Osteoblast (primary cell): ENCODE measurements at regions not wholly inside any gene's neighbourhood (a gene's known extent, or its start where the extent isn't known, plus 50 kb on each side); places are given as distances from the start of the nearest gene placed in this dataset.
"Not testable (repeated sequence)": the region's sequence is repeated elsewhere in the genome, so short reads cannot be mapped to it uniquely, and the experiment has no call there.

ENCODE experiments used
- DNase-seq: peaks from one replicate; pipeline ENCODE4 v3.0.0; 2011; ENCODE audit warnings: low spot score, mixed read lengths; ENCODE audit not compliant: insufficient read length; ENCODE audit errors: missing footprints
- H2AFZ ChIP-seq: 2 replicates; pipeline ENCODE4 v1.6.0; 2011; ENCODE audit warnings: mild to moderate bottlenecking, low read length
- H3K27ac ChIP-seq: 2 replicates; pipeline ENCODE4 v1.5.1; 2011; ENCODE audit warnings: mild to moderate bottlenecking, low read depth, low read length, moderate library complexity
- H3K27me3 ChIP-seq: 2 replicates; pipeline ENCODE4 v1.6.0; 2012; ENCODE audit warnings: mild to moderate bottlenecking, control low read depth, inconsistent platforms, low read length, moderate library complexity; ENCODE audit not compliant: insufficient read depth
- H3K36me3 ChIP-seq: 2 replicates; pipeline ENCODE4 v1.5.1; 2011; ENCODE audit warnings: mild to moderate bottlenecking, low read length, control low read depth, moderate library complexity; ENCODE audit not compliant: insufficient read depth
- H3K4me1 ChIP-seq: 2 replicates; pipeline ENCODE4 v1.5.1; 2011; ENCODE audit warnings: mild to moderate bottlenecking, low read length, control low read depth, moderate library complexity; ENCODE audit not compliant: insufficient read depth
- H3K4me2 ChIP-seq: 2 replicates; pipeline ENCODE4 v1.6.0; 2011; ENCODE audit warnings: mild to moderate bottlenecking, low read length; ENCODE audit not compliant: insufficient read depth
- H3K4me3 ChIP-seq: fragments of 200-600 bp; sonication (generic); 3 replicates; pipeline ENCODE4 v1.5.1; 2012; ENCODE audit warnings: mild to moderate bottlenecking, low read length, inconsistent platforms; ENCODE audit not compliant: insufficient read depth
- H3K79me2 ChIP-seq: 2 replicates; pipeline ENCODE4 v1.6.0; 2012; ENCODE audit warnings: mild to moderate bottlenecking, low read length, control low read depth, inconsistent platforms; ENCODE audit not compliant: insufficient read depth
- H3K9me3 ChIP-seq: 2 replicates; pipeline ENCODE4 v1.5.1; 2011; ENCODE audit warnings: low read depth, low read length, control low read depth
- H4K20me1 ChIP-seq: 2 replicates; pipeline ENCODE4 v1.6.0; 2012; ENCODE audit warnings: mild to moderate bottlenecking, low read length, control low read depth; ENCODE audit not compliant: insufficient read depth
- TF ChIP-seq, protein P1 (sequence below): IDR thresholded peaks from 2 replicates; pipeline ENCODE4 v1.5.1; 2011; ENCODE audit warnings: mild to moderate bottlenecking, low read depth, low read length, moderate library complexity; ENCODE audit errors: extremely low read depth

DNA sequence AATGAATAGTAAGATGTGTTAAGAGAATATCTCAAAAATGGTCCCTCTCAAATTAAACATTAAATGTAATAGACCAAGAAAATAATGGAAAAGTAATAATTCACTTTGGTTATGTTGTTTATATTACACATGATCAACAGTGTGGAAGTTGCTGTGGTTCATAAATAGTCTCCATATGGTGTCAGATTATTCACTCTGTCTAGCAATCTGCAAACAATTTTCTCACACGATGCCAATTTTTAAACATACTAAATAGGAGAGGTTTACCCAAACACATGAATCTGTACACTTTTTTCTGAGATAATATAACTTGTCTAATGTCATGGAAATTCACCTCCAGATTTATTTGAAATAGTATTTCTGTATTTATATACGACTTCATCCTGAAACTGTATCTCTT is 217.4 kb upstream of the FBXL7 start:
- DNase-seq: no peak
- Histone ChIP-seq H3K4me2 (no peak overlapping the region), H3K4me3 (no peak overlapping the region), H3K27me3 (no peaks in the 10 kb centered on the region), H3K27ac (no peak overlapping the region), H2AFZ (no peak overlapping the region), H3K36me3 (no peaks in the 10 kb centered on the region), H3K79me2 (no peaks in the 10 kb centered on the region), H3K9me3 (no peaks in the 10 kb centered on the region), H4K20me1 (no peaks in the 10 kb centered on the region), H3K4me1 (peaks cover 6% of the 10 kb centered on the region)
- TF ChIP-seq, protein P1, sequence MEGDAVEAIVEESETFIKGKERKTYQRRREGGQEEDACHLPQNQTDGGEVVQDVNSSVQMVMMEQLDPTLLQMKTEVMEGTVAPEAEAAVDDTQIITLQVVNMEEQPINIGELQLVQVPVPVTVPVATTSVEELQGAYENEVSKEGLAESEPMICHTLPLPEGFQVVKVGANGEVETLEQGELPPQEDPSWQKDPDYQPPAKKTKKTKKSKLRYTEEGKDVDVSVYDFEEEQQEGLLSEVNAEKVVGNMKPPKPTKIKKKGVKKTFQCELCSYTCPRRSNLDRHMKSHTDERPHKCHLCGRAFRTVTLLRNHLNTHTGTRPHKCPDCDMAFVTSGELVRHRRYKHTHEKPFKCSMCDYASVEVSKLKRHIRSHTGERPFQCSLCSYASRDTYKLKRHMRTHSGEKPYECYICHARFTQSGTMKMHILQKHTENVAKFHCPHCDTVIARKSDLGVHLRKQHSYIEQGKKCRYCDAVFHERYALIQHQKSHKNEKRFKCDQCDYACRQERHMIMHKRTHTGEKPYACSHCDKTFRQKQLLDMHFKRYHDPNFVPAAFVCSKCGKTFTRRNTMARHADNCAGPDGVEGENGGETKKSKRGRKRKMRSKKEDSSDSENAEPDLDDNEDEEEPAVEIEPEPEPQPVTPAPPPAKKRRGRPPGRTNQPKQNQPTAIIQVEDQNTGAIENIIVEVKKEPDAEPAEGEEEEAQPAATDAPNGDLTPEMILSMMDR: no peak

DNA sequence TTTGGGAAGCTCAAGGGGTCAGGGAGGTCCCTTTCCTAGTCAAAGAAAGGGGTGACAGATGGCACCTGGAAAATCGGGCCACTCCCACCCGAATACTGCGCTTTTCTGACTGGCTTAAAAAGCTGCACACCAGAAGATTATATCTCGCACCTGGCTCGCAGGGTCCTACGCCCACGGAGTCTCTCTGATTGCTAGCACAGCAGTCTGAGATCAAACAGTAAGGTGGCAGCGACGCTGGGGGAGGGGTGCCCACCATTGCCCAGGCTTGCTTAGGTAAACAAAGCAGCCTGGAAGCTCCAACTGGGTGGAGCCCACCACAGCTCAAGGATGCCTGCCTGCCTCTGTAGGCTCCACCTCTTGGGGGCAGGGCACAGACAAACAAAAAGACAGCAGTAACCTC is 228.4 kb upstream of the FBXL7 start:
- H3K4me3 ChIP-seq, H3K36me3 ChIP-seq, H3K4me2 ChIP-seq, H3K27ac ChIP-seq, H3K4me1 ChIP-seq, H3K27me3 ChIP-seq, H4K20me1 ChIP-seq, DNase-seq, H2AFZ ChIP-seq, H3K79me2 ChIP-seq, H3K9me3 ChIP-seq: not testable (repeated sequence)

DNA sequence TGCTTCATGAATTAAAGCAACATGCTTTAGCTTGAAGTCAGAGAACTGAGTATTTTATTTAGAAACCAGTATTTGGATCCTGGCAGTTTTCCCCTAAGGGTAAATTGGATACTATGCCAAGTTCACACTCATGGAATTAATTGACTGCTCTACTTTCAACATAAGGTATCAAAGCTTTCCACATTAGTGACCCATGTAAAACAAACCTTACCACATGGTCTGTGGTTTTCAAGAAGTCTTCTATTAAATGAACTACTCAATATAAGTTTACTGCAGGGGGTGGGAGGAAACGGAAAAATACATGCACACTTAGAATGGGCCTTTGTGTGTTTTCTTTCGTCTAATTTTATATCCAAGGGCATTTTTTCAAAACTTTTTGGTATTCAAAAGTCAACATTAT is 232.0 kb upstream of the FBXL7 start:
- Histone ChIP-seq H3K4me2 (no peak overlapping the region), H2AFZ (no peak overlapping the region), H3K4me1 (no peaks in the 10 kb centered on the region), H3K4me3 (no peak overlapping the region), H3K9me3 (no peaks in the 10 kb centered on the region), H4K20me1 (no peaks in the 10 kb centered on the region), H3K27me3 (no peaks in the 10 kb centered on the region), H3K79me2 (no peaks in the 10 kb centered on the region), H3K27ac (no peak overlapping the region), H3K36me3 (no peaks in the 10 kb centered on the region)
- DNase-seq: no peak
- TF ChIP-seq, protein P1: no peak

DNA sequence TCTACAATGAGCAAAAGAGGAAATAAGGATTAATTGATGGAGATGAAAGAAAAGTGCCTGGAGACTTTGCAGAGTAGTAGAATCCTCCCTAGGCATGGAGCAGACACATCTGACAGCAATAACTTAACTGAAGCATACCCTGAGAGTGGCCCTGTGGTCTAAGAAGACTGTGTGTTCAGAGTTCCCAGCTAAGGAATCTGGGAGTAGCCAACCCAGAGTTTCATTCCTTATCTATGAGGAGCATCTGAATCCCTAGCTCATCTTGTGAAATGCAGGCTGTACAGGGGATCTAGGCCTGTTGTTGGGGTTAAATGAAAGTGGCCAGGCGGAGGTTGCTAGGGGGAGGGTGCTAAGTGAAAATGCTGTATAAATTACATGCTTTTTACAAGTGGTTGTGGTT is 233.1 kb upstream of the FBXL7 start:
- no peak overlapping the region for H3K4me3 ChIP-seq
- H3K27ac ChIP-seq: no peak overlapping the region
- no peak for DNase-seq
- H3K27me3 ChIP-seq: no peaks in the 10 kb centered on the region
- no peaks in the 10 kb centered on the region for H3K9me3 ChIP-seq
- no peaks in the 10 kb centered on the region for H3K36me3 ChIP-seq
- TF ChIP-seq, protein P1: no peak
- no peak overlapping the region for H3K4me2 ChIP-seq
- H2AFZ ChIP-seq: no peak overlapping the region
- no peaks in the 10 kb centered on the region for H4K20me1 ChIP-seq
- H3K4me1 ChIP-seq: no peaks in the 10 kb centered on the region
- H3K79me2 ChIP-seq: no peaks in the 10 kb centered on the region

DNA sequence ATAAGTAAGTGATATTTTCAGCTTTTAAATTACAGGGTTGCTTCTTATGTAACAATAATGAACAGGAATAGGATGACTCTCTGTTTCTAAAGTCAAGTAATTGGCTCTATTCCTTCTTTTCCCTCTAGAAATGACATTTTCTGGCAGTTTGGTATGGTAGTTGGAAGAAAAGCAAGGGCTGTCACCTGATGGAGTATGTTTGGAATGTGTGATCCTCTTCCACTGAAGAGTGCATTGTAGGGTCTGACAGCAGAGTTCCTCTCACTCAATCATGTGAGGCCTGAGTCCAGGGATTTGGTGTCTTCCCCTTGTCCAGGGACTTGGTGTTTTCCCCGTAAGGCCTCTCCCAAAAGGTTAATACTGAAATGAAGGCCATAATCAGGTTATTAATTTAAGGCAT is 233.8 kb upstream of the FBXL7 start:
- TF ChIP-seq, protein P1: no peak
- Histone ChIP-seq H2AFZ (no peak overlapping the region), H3K27ac (no peak overlapping the region), H3K79me2 (no peaks in the 10 kb centered on the region), H3K9me3 (no peaks in the 10 kb centered on the region), H3K27me3 (peaks cover 3% of the 10 kb centered on the region), H3K4me1 (no peaks in the 10 kb centered on the region), H3K36me3 (no peaks in the 10 kb centered on the region), H3K4me3 (no peak overlapping the region), H3K4me2 (no peak overlapping the region), H4K20me1 (no peaks in the 10 kb centered on the region)
- no peak for DNase-seq
